ENCODE measurements at regions not wholly inside any gene's neighbourhood (a gene's known extent, or its start where the extent isn't known, plus 50 kb on each side); places are given as distances from the start of the nearest gene placed in this dataset.
"Not testable (repeated sequence)": the region's sequence is repeated elsewhere in the genome, so short reads cannot be mapped to it uniquely, and the experiment has no call there.

- not testable (repeated sequence) for DNase-seq (ENCODE audit: extremely low spot score); H3K4me3 ChIP-seq (ENCODE audit: low read depth, low read length); H3K36me3 ChIP-seq (ENCODE audit: insufficient read depth); H3K4me1 ChIP-seq (ENCODE audit: insufficient read depth); H3K27ac ChIP-seq (ENCODE audit: low read depth)
- 97% methylated on average over 8 of the region's 8 CpGs for WGBS
Measured at GRCh38 chr18:73671480-73671879, 476.2 kb downstream of the FBXO15 start.

- WGBS, result 89% methylated on average over 5 of the region's 5 CpGs
- Histone ChIP-seq H3K36me3 (ENCODE audit: insufficient read depth) (no peaks in the 10 kb centered on the region), H3K4me1 (ENCODE audit: insufficient read depth) (no peaks in the 10 kb centered on the region)
Measured at GRCh38 chr18:73670524-73670923, 477.1 kb downstream of the FBXO15 start.

GRCh38 chr18:73670039-73670438, 477.6 kb downstream of the FBXO15 start:
- Histone ChIP-seq H3K27ac (ENCODE audit: low read depth) (no peak overlapping the region), H3K4me1 (ENCODE audit: insufficient read depth) (no peaks in the 10 kb centered on the region), H3K36me3 (ENCODE audit: insufficient read depth) (no peaks in the 10 kb centered on the region), H3K4me3 (ENCODE audit: low read depth, low read length) (no peak overlapping the region)
- DNase-seq (ENCODE audit: extremely low spot score), result no peak

More at GRCh38 chr18:73670524-73670923, 477.1 kb downstream of the FBXO15 start:
- no peak for DNase-seq (ENCODE audit: extremely low spot score)
- Histone ChIP-seq H3K27ac (ENCODE audit: low read depth) (no peak overlapping the region), H3K4me3 (ENCODE audit: low read depth, low read length) (no peak overlapping the region)

- 75% methylated on average over 6 of the region's 6 CpGs for WGBS
- Histone ChIP-seq H3K4me1 (ENCODE audit: insufficient read depth) (no peaks in the 10 kb centered on the region), H3K27ac (ENCODE audit: low read depth) (no peak overlapping the region), H3K4me3 (ENCODE audit: low read depth, low read length) (no peak overlapping the region), H3K36me3 (ENCODE audit: insufficient read depth) (no peaks in the 10 kb centered on the region)
- no peak for DNase-seq (ENCODE audit: extremely low spot score)
Measured at GRCh38 chr18:73669297-73669696, 478.3 kb downstream of the FBXO15 start.

- H3K27ac ChIP-seq (ENCODE audit: low read depth), result no peak overlapping the region
- H3K4me1 ChIP-seq (ENCODE audit: insufficient read depth), result no peaks in the 10 kb centered on the region
- H3K36me3 ChIP-seq (ENCODE audit: insufficient read depth), result no peaks in the 10 kb centered on the region
- no peak overlapping the region for H3K4me3 ChIP-seq (ENCODE audit: low read depth, low read length)
- WGBS, result 71% methylated on average over 1 of the region's 1 CpG
- DNase-seq (ENCODE audit: extremely low spot score), result no peak
Measured at GRCh38 chr18:73668051-73668450, 479.6 kb downstream of the FBXO15 start.

GRCh38 chr18:73666772-73667171, 480.9 kb downstream of the FBXO15 start:
- H3K4me1 ChIP-seq (ENCODE audit: insufficient read depth), result no peaks in the 10 kb centered on the region
- 86% methylated on average over 1 of the region's 1 CpG for WGBS
- no peak for DNase-seq (ENCODE audit: extremely low spot score)
- H3K36me3 ChIP-seq (ENCODE audit: insufficient read depth), result no peaks in the 10 kb centered on the region
- H3K27ac ChIP-seq (ENCODE audit: low read depth), result no peak overlapping the region
- H3K4me3 ChIP-seq (ENCODE audit: low read depth, low read length), result no peak overlapping the region

GRCh38 chr18:73664896-73665295, 482.7 kb downstream of the FBXO15 start:
- Histone ChIP-seq H3K4me3 (ENCODE audit: low read depth, low read length) (no peak overlapping the region), H3K36me3 (ENCODE audit: insufficient read depth) (no peaks in the 10 kb centered on the region), H3K4me1 (ENCODE audit: insufficient read depth) (no peaks in the 10 kb centered on the region), H3K27ac (ENCODE audit: low read depth) (no peak overlapping the region)
- WGBS, result 87% methylated on average over 2 of the region's 2 CpGs
- no peak for DNase-seq (ENCODE audit: extremely low spot score)

GRCh38 chr18:73663581-73663980, 484.1 kb downstream of the FBXO15 start:
- H3K27ac ChIP-seq (ENCODE audit: low read depth), result no peak overlapping the region
- 72% methylated on average over 2 of the region's 2 CpGs for WGBS
- DNase-seq (ENCODE audit: extremely low spot score), result no peak
- H3K36me3 ChIP-seq (ENCODE audit: insufficient read depth), result no peaks in the 10 kb centered on the region
- H3K4me3 ChIP-seq (ENCODE audit: low read depth, low read length), result no peak overlapping the region
- H3K4me1 ChIP-seq (ENCODE audit: insufficient read depth), result no peaks in the 10 kb centered on the region

GRCh38 chr18:73662421-73662820, 485.2 kb downstream of the FBXO15 start:
- no peak for DNase-seq (ENCODE audit: extremely low spot score)
- WGBS, result 36% methylated on average over 4 of the region's 4 CpGs
- H3K4me3 ChIP-seq (ENCODE audit: low read depth, low read length), result no peak overlapping the region
- H3K36me3 ChIP-seq (ENCODE audit: insufficient read depth), result no peaks in the 10 kb centered on the region
- no peaks in the 10 kb centered on the region for H3K4me1 ChIP-seq (ENCODE audit: insufficient read depth)
- H3K27ac ChIP-seq (ENCODE audit: low read depth), result no peak overlapping the region

- WGBS, result 69% methylated on average over 5 of the region's 5 CpGs
- H3K4me1 ChIP-seq (ENCODE audit: insufficient read depth), result no peaks in the 10 kb centered on the region
- no peak overlapping the region for H3K27ac ChIP-seq (ENCODE audit: low read depth)
- no peak overlapping the region for H3K4me3 ChIP-seq (ENCODE audit: low read depth, low read length)
- H3K36me3 ChIP-seq (ENCODE audit: insufficient read depth), result no peaks in the 10 kb centered on the region
- peak; percentile 23 for DNase-seq (ENCODE audit: extremely low spot score)
Measured at GRCh38 chr18:73660931-73661856, 486.4 kb downstream of the FBXO15 start.

GRCh38 chr18:73656691-73657090, 490.9 kb downstream of the FBXO15 start:
- H3K36me3 ChIP-seq (ENCODE audit: insufficient read depth), result no peaks in the 10 kb centered on the region
- DNase-seq (ENCODE audit: extremely low spot score), result no peak
- no peak overlapping the region for H3K4me3 ChIP-seq (ENCODE audit: low read depth, low read length)
- no peak overlapping the region for H3K27ac ChIP-seq (ENCODE audit: low read depth)
- no peaks in the 10 kb centered on the region for H3K4me1 ChIP-seq (ENCODE audit: insufficient read depth)

- Histone ChIP-seq H3K4me3 (ENCODE audit: low read depth, low read length) (no peak overlapping the region), H3K27ac (ENCODE audit: low read depth) (no peak overlapping the region), H3K36me3 (ENCODE audit: insufficient read depth) (no peaks in the 10 kb centered on the region), H3K4me1 (ENCODE audit: insufficient read depth) (no peaks in the 10 kb centered on the region)
- DNase-seq (ENCODE audit: extremely low spot score), result no peak
- WGBS, result 83% methylated on average over 4 of the region's 4 CpGs
Measured at GRCh38 chr18:73653827-73654226, 493.8 kb downstream of the FBXO15 start.

- WGBS, result 78% methylated on average over 3 of the region's 3 CpGs
- Histone ChIP-seq H3K4me1 (ENCODE audit: insufficient read depth) (no peaks in the 10 kb centered on the region), H3K36me3 (ENCODE audit: insufficient read depth) (no peaks in the 10 kb centered on the region), H3K4me3 (ENCODE audit: low read depth, low read length) (no peak overlapping the region), H3K27ac (ENCODE audit: low read depth) (no peak overlapping the region)
- DNase-seq (ENCODE audit: extremely low spot score), result no peak
Measured at GRCh38 chr18:73653251-73653650, 494.4 kb downstream of the FBXO15 start.

GRCh38 chr18:73647391-73647790, 500.2 kb downstream of the FBXO15 start:
- no peak overlapping the region for H3K27ac ChIP-seq (ENCODE audit: low read depth)
- WGBS, result 92% methylated on average over 5 of the region's 5 CpGs
- no peaks in the 10 kb centered on the region for H3K4me1 ChIP-seq (ENCODE audit: insufficient read depth)
- H3K4me3 ChIP-seq (ENCODE audit: low read depth, low read length), result no peak overlapping the region
- no peak for DNase-seq (ENCODE audit: extremely low spot score)
- no peaks in the 10 kb centered on the region for H3K36me3 ChIP-seq (ENCODE audit: insufficient read depth)
